ENCODE measurements at regions not wholly inside any gene's neighbourhood (a gene's known extent, or its start where the extent isn't known, plus 50 kb on each side); places are given as distances from the start of the nearest gene placed in this dataset.
A peak's percentile ranks its signal among the peaks of the same experiment; 100 is the strongest.

- DNase-seq: no peak
- H2BK5ac ChIP-seq (ENCODE audit: low read depth, low read length, poor library complexity, severe bottlenecking): no peak overlapping the region
- H4K91ac ChIP-seq (ENCODE audit: low read length): no peak overlapping the region
- H3K23ac ChIP-seq (ENCODE audit: low read length in 2 of 2): no peak overlapping the region
- no peaks in the 10 kb centered on the region for H3K36me3 ChIP-seq (ENCODE audit: control insufficient read depth in 1 of 2, insufficient read depth in 2 of 2, low read depth in 1 of 2, low read length in 2 of 2)
- WGBS: 94% methylated on average over 1 of the region's 1 CpG
- no peak overlapping the region for H4K8ac ChIP-seq (ENCODE audit: low read length)
- H2BK120ac ChIP-seq (ENCODE audit: low read depth, low read length): no peak overlapping the region
- H2BK15ac ChIP-seq (ENCODE audit: low read depth, poor library complexity, severe bottlenecking): no peak overlapping the region
- no peak overlapping the region for H3K4me2 ChIP-seq (ENCODE audit: low read length, poor library complexity, severe bottlenecking)
- H3K4ac ChIP-seq (ENCODE audit: low read depth in 1 of 2, low read length in 2 of 2): peak overlapping the region in 1 of 2 experiments; percentile 33
- no peaks in the 10 kb centered on the region for H3K4me1 ChIP-seq (ENCODE audit: control insufficient read depth, insufficient read depth, low read depth, low read length)
- H3K4me3 ChIP-seq (ENCODE audit: insufficient read depth in 1 of 2, low read depth in 1 of 2, low read length in 2 of 2): no peak overlapping the region
- no peak overlapping the region for H2AFZ ChIP-seq (ENCODE audit: low read depth, low read length)
- no peaks in the 10 kb centered on the region for H3K9me3 ChIP-seq (ENCODE audit: control insufficient read depth, low read length)
- H3K27me3 ChIP-seq (ENCODE audit: control insufficient read depth in 1 of 2, insufficient read depth in 1 of 2, low read length in 2 of 2): peaks cover 6 to 31% of the 10 kb centered on the region in 2 experiments
- H3K27ac ChIP-seq (ENCODE audit: low read length, poor library complexity, severe bottlenecking): no peak overlapping the region
- no peak overlapping the region for H3K14ac ChIP-seq (ENCODE audit: low read length in 2 of 2)
- H3K9ac ChIP-seq (ENCODE audit: low read length): no peak overlapping the region
- no peak overlapping the region for H2BK12ac ChIP-seq (ENCODE audit: low read length in 2 of 2)
- no peak overlapping the region for H3K18ac ChIP-seq (ENCODE audit: low read depth in 1 of 2, low read length in 2 of 2)
- H2AK5ac ChIP-seq (ENCODE audit: low read length, severe bottlenecking): no peak overlapping the region
- H3K79me1 ChIP-seq (replicated peaks; ENCODE audit: low read length, poor library complexity, severe bottlenecking): no peaks in the 10 kb centered on the region
Observed at GRCh38 chr6:15822835-15823234, 160.0 kb upstream of the DTNBP1 start.

GRCh38 chr6:15819841-15820240 lies 157.0 kb upstream of the DTNBP1 start:
- no peak overlapping the region for H3K9ac ChIP-seq (ENCODE audit: low read length)
- H2BK15ac ChIP-seq (ENCODE audit: low read depth, poor library complexity, severe bottlenecking): no peak overlapping the region
- no peaks in the 10 kb centered on the region for H3K36me3 ChIP-seq (ENCODE audit: control insufficient read depth in 1 of 2, insufficient read depth in 2 of 2, low read depth in 1 of 2, low read length in 2 of 2)
- H4K91ac ChIP-seq (ENCODE audit: low read length): no peak overlapping the region
- no peak overlapping the region for H3K4ac ChIP-seq (ENCODE audit: low read depth in 1 of 2, low read length in 2 of 2)
- H3K4me3 ChIP-seq (ENCODE audit: insufficient read depth in 1 of 2, low read depth in 1 of 2, low read length in 2 of 2): no peak overlapping the region
- no peak overlapping the region for H2AK5ac ChIP-seq (ENCODE audit: low read length, severe bottlenecking)
- no peak for DNase-seq
- no peak overlapping the region for H2BK5ac ChIP-seq (ENCODE audit: low read depth, low read length, poor library complexity, severe bottlenecking)
- no peak overlapping the region for H3K18ac ChIP-seq (ENCODE audit: low read depth in 1 of 2, low read length in 2 of 2)
- peaks cover 0 to 25% of the 10 kb centered on the region in 2 experiments for H3K27me3 ChIP-seq (ENCODE audit: control insufficient read depth in 1 of 2, insufficient read depth in 1 of 2, low read length in 2 of 2)
- 97% methylated on average over 7 of the region's 7 CpGs for WGBS
- H2AFZ ChIP-seq (ENCODE audit: low read depth, low read length): no peak overlapping the region
- H3K4me1 ChIP-seq (ENCODE audit: control insufficient read depth, insufficient read depth, low read depth, low read length): no peaks in the 10 kb centered on the region
- no peak overlapping the region for H3K27ac ChIP-seq (ENCODE audit: low read length, poor library complexity, severe bottlenecking)
- H2BK12ac ChIP-seq (ENCODE audit: low read length in 2 of 2): no peak overlapping the region
- H2BK120ac ChIP-seq (ENCODE audit: low read depth, low read length): no peak overlapping the region
- H3K4me2 ChIP-seq (ENCODE audit: low read length, poor library complexity, severe bottlenecking): no peak overlapping the region
- H3K9me3 ChIP-seq (ENCODE audit: control insufficient read depth, low read length): no peaks in the 10 kb centered on the region
- H4K8ac ChIP-seq (ENCODE audit: low read length): no peak overlapping the region
- H3K23ac ChIP-seq (ENCODE audit: low read length in 2 of 2): no peak overlapping the region
- no peaks in the 10 kb centered on the region for H3K79me1 ChIP-seq (replicated peaks; ENCODE audit: low read length, poor library complexity, severe bottlenecking)
- no peak overlapping the region for H3K14ac ChIP-seq (ENCODE audit: low read length in 2 of 2)

GRCh38 chr6:15819226-15819625 lies 156.4 kb upstream of the DTNBP1 start:
- H2BK15ac ChIP-seq (ENCODE audit: low read depth, poor library complexity, severe bottlenecking): no peak overlapping the region
- no peak overlapping the region for H3K27ac ChIP-seq (ENCODE audit: low read length, poor library complexity, severe bottlenecking)
- 86% methylated on average over 5 of the region's 5 CpGs for WGBS

GRCh38 chr6:15818491-15818890 lies 155.7 kb upstream of the DTNBP1 start:
- Histone ChIP-seq H2BK120ac (ENCODE audit: low read depth, low read length) (no peak overlapping the region), H3K4me3 (ENCODE audit: insufficient read depth in 1 of 2, low read depth in 1 of 2, low read length in 2 of 2) (no peak overlapping the region), H2BK15ac (ENCODE audit: low read depth, poor library complexity, severe bottlenecking) (no peak overlapping the region), H2AFZ (ENCODE audit: low read depth, low read length) (no peak overlapping the region), H3K27me3 (ENCODE audit: control insufficient read depth in 1 of 2, insufficient read depth in 1 of 2, low read length in 2 of 2) (peaks cover 0 to 25% of the 10 kb centered on the region in 2 experiments), H2AK5ac (ENCODE audit: low read length, severe bottlenecking) (no peak overlapping the region), H3K27ac (ENCODE audit: low read length, poor library complexity, severe bottlenecking) (no peak overlapping the region), H3K18ac (ENCODE audit: low read depth in 1 of 2, low read length in 2 of 2) (no peak overlapping the region), H4K8ac (ENCODE audit: low read length) (no peak overlapping the region), H3K9ac (ENCODE audit: low read length) (no peak overlapping the region), H2BK5ac (ENCODE audit: low read depth, low read length, poor library complexity, severe bottlenecking) (no peak overlapping the region), H3K9me3 (ENCODE audit: control insufficient read depth, low read length) (no peaks in the 10 kb centered on the region), H3K4me2 (ENCODE audit: low read length, poor library complexity, severe bottlenecking) (no peak overlapping the region), H3K79me1 (replicated peaks; ENCODE audit: low read length, poor library complexity, severe bottlenecking) (no peaks in the 10 kb centered on the region), H3K4me1 (ENCODE audit: control insufficient read depth, insufficient read depth, low read depth, low read length) (no peaks in the 10 kb centered on the region), H3K23ac (ENCODE audit: low read length in 2 of 2) (no peak overlapping the region), H3K14ac (ENCODE audit: low read length in 2 of 2) (no peak overlapping the region), H3K4ac (ENCODE audit: low read depth in 1 of 2, low read length in 2 of 2) (no peak overlapping the region), H4K91ac (ENCODE audit: low read length) (no peak overlapping the region), H3K36me3 (ENCODE audit: control insufficient read depth in 1 of 2, insufficient read depth in 2 of 2, low read depth in 1 of 2, low read length in 2 of 2) (no peaks in the 10 kb centered on the region), H2BK12ac (ENCODE audit: low read length in 2 of 2) (no peak overlapping the region)
- DNase-seq: no peak
- no CpG with 5 or more reads among the region's 2 CpGs for WGBS

More at GRCh38 chr6:15819226-15819625, 156.4 kb upstream of the DTNBP1 start:
- Histone ChIP-seq H3K4me3 (ENCODE audit: insufficient read depth in 1 of 2, low read depth in 1 of 2, low read length in 2 of 2) (no peak overlapping the region), H2AK5ac (ENCODE audit: low read length, severe bottlenecking) (no peak overlapping the region), H3K14ac (ENCODE audit: low read length in 2 of 2) (no peak overlapping the region), H3K4me2 (ENCODE audit: low read length, poor library complexity, severe bottlenecking) (no peak overlapping the region), H4K8ac (ENCODE audit: low read length) (no peak overlapping the region), H4K91ac (ENCODE audit: low read length) (no peak overlapping the region), H2BK120ac (ENCODE audit: low read depth, low read length) (no peak overlapping the region), H3K9ac (ENCODE audit: low read length) (no peak overlapping the region), H3K9me3 (ENCODE audit: control insufficient read depth, low read length) (no peaks in the 10 kb centered on the region), H3K4ac (ENCODE audit: low read depth in 1 of 2, low read length in 2 of 2) (no peak overlapping the region), H2BK5ac (ENCODE audit: low read depth, low read length, poor library complexity, severe bottlenecking) (no peak overlapping the region), H3K18ac (ENCODE audit: low read depth in 1 of 2, low read length in 2 of 2) (no peak overlapping the region), H3K27me3 (ENCODE audit: control insufficient read depth in 1 of 2, insufficient read depth in 1 of 2, low read length in 2 of 2) (peaks cover 0 to 25% of the 10 kb centered on the region in 2 experiments), H3K36me3 (ENCODE audit: control insufficient read depth in 1 of 2, insufficient read depth in 2 of 2, low read depth in 1 of 2, low read length in 2 of 2) (no peaks in the 10 kb centered on the region), H3K4me1 (ENCODE audit: control insufficient read depth, insufficient read depth, low read depth, low read length) (no peaks in the 10 kb centered on the region), H2AFZ (ENCODE audit: low read depth, low read length) (no peak overlapping the region), H3K79me1 (replicated peaks; ENCODE audit: low read length, poor library complexity, severe bottlenecking) (no peaks in the 10 kb centered on the region), H3K23ac (ENCODE audit: low read length in 2 of 2) (no peak overlapping the region), H2BK12ac (ENCODE audit: low read length in 2 of 2) (no peak overlapping the region)
- no peak for DNase-seq
